ENCODE measurements at regions not wholly inside any gene's neighbourhood (a gene's known extent, or its start where the extent isn't known, plus 50 kb on each side); places are given as distances from the start of the nearest gene placed in this dataset.

GRCh38 chr10:31103112-31103511 is 71.4 kb upstream of the ZNF438 start:
- H3K4me2 ChIP-seq (ENCODE audit: low read depth, low read length, poor library complexity, severe bottlenecking), result no peak overlapping the region
- H4K20me1 ChIP-seq (ENCODE audit: low read depth, low read length), result no peaks in the 10 kb centered on the region
- no peaks in the 10 kb centered on the region for H3K27me3 ChIP-seq (ENCODE audit: low read length)
- no peaks in the 10 kb centered on the region for H3F3A ChIP-seq (ENCODE audit: insufficient read depth)
- H3K4me3 ChIP-seq (ENCODE audit: insufficient read depth, low read length, poor library complexity, severe bottlenecking), result no peak overlapping the region
- no peaks in the 10 kb centered on the region for H3K9me2 ChIP-seq (replicated peaks; ENCODE audit: insufficient read depth, low read length)
- H3K9ac ChIP-seq (ENCODE audit: low read length), result no peak overlapping the region
- no peaks in the 10 kb centered on the region for H3K79me2 ChIP-seq (ENCODE audit: insufficient read depth, low read length)
- no peaks in the 10 kb centered on the region for H3K9me3 ChIP-seq (ENCODE audit: insufficient read depth, low read length)
- H3K36me3 ChIP-seq (ENCODE audit: low read length), result no peaks in the 10 kb centered on the region
- TF ChIP-seq EZH2phosphoT487 (conservative IDR thresholded peaks at IDR 0.05; ENCODE audit: low read length) (no peak), CTCF (IDR thresholded peaks at IDR 0.05; ENCODE audit: insufficient read depth, low read length, poor library complexity, severe bottlenecking) (no peak)
- H3K27ac ChIP-seq (ENCODE audit: low read depth, low read length), result no peak overlapping the region
- H2AFZ ChIP-seq (ENCODE audit: low read depth, low read length, severe bottlenecking), result no peak overlapping the region

- Histone ChIP-seq H3K79me2 (ENCODE audit: insufficient read depth, low read length) (no peaks in the 10 kb centered on the region), H2AFZ (ENCODE audit: low read depth, low read length, severe bottlenecking) (no peak overlapping the region), H3K4me3 (ENCODE audit: insufficient read depth, low read length, poor library complexity, severe bottlenecking) (no peak overlapping the region), H3K36me3 (ENCODE audit: low read length) (no peaks in the 10 kb centered on the region), H3K9ac (ENCODE audit: low read length) (no peak overlapping the region), H4K20me1 (ENCODE audit: low read depth, low read length) (no peaks in the 10 kb centered on the region), H3K9me3 (ENCODE audit: insufficient read depth, low read length) (no peaks in the 10 kb centered on the region), H3K4me2 (ENCODE audit: low read depth, low read length, poor library complexity, severe bottlenecking) (no peak overlapping the region), H3K9me2 (replicated peaks; ENCODE audit: insufficient read depth, low read length) (no peaks in the 10 kb centered on the region), H3K27me3 (ENCODE audit: low read length) (no peaks in the 10 kb centered on the region), H3K27ac (ENCODE audit: low read depth, low read length) (no peak overlapping the region), H3F3A (ENCODE audit: insufficient read depth) (no peaks in the 10 kb centered on the region)
- TF ChIP-seq CTCF (IDR thresholded peaks at IDR 0.05; ENCODE audit: insufficient read depth, low read length, poor library complexity, severe bottlenecking) (no peak), EZH2phosphoT487 (conservative IDR thresholded peaks at IDR 0.05; ENCODE audit: low read length) (no peak)
Measured at GRCh38 chr10:31112961-31113360, 81.3 kb upstream of the ZNF438 start.

- no peak overlapping the region for H2AFZ ChIP-seq (ENCODE audit: low read depth, low read length, severe bottlenecking)
- no peaks in the 10 kb centered on the region for H3K9me2 ChIP-seq (replicated peaks; ENCODE audit: insufficient read depth, low read length)
- H3K9me3 ChIP-seq (ENCODE audit: insufficient read depth, low read length), result no peaks in the 10 kb centered on the region
- H3K9ac ChIP-seq (ENCODE audit: low read length), result no peak overlapping the region
- no peaks in the 10 kb centered on the region for H3K27me3 ChIP-seq (ENCODE audit: low read length)
- TF ChIP-seq CTCF (IDR thresholded peaks at IDR 0.05; ENCODE audit: insufficient read depth, low read length, poor library complexity, severe bottlenecking), result no peak
- TF ChIP-seq EZH2phosphoT487 (conservative IDR thresholded peaks at IDR 0.05; ENCODE audit: low read length), result no peak
- H3K4me3 ChIP-seq (ENCODE audit: insufficient read depth, low read length, poor library complexity, severe bottlenecking), result no peak overlapping the region
- H3F3A ChIP-seq (ENCODE audit: insufficient read depth), result no peaks in the 10 kb centered on the region
- H3K79me2 ChIP-seq (ENCODE audit: insufficient read depth, low read length), result no peaks in the 10 kb centered on the region
- H4K20me1 ChIP-seq (ENCODE audit: low read depth, low read length), result no peaks in the 10 kb centered on the region
- H3K4me2 ChIP-seq (ENCODE audit: low read depth, low read length, poor library complexity, severe bottlenecking), result no peak overlapping the region
- H3K27ac ChIP-seq (ENCODE audit: low read depth, low read length), result no peak overlapping the region
- H3K36me3 ChIP-seq (ENCODE audit: low read length), result no peaks in the 10 kb centered on the region
Measured at GRCh38 chr10:31116226-31116625, 84.6 kb upstream of the ZNF438 start.

GRCh38 chr10:31118556-31118955 is 86.9 kb upstream of the ZNF438 start:
- Histone ChIP-seq H3K9ac (ENCODE audit: low read length) (no peak overlapping the region), H3K4me2 (ENCODE audit: low read depth, low read length, poor library complexity, severe bottlenecking) (no peak overlapping the region), H3K27ac (ENCODE audit: low read depth, low read length) (no peak overlapping the region), H4K20me1 (ENCODE audit: low read depth, low read length) (no peaks in the 10 kb centered on the region), H3K36me3 (ENCODE audit: low read length) (no peaks in the 10 kb centered on the region), H2AFZ (ENCODE audit: low read depth, low read length, severe bottlenecking) (no peak overlapping the region), H3K4me3 (ENCODE audit: insufficient read depth, low read length, poor library complexity, severe bottlenecking) (no peak overlapping the region), H3F3A (ENCODE audit: insufficient read depth) (no peaks in the 10 kb centered on the region), H3K79me2 (ENCODE audit: insufficient read depth, low read length) (no peaks in the 10 kb centered on the region), H3K9me3 (ENCODE audit: insufficient read depth, low read length) (no peaks in the 10 kb centered on the region), H3K27me3 (ENCODE audit: low read length) (no peaks in the 10 kb centered on the region), H3K9me2 (replicated peaks; ENCODE audit: insufficient read depth, low read length) (no peaks in the 10 kb centered on the region)
- TF ChIP-seq EZH2phosphoT487 (conservative IDR thresholded peaks at IDR 0.05; ENCODE audit: low read length), result no peak
- no peak for TF ChIP-seq CTCF (IDR thresholded peaks at IDR 0.05; ENCODE audit: insufficient read depth, low read length, poor library complexity, severe bottlenecking)

Measured in SU-DHL-6 (cell line).